MG63 (cell line): ENCODE measurements at regions not wholly inside any gene's neighbourhood (a gene's known extent, or its start where the extent isn't known, plus 50 kb on each side); places are given as distances from the start of the nearest gene placed in this dataset.

Experiments used
- DNase-seq: peaks from one replicate; pipeline ENCODE4 v3.0.0-alpha.2; 2020
- H3K27me3 ChIP-seq: fragments of 250-450 bp; sonication (Bioruptor Pico); 2 replicates; pipeline ENCODE4 v1.5.1; 2020; ENCODE audit warnings: mild to moderate bottlenecking, moderate library complexity
- H3K36me3 ChIP-seq: fragments of 250-450 bp; sonication (Bioruptor Pico); 2 replicates; pipeline ENCODE4 v1.5.1; 2020; ENCODE audit warnings: mild to moderate bottlenecking, moderate library complexity
- H3K4me3 ChIP-seq: fragments of 250-450 bp; sonication (Bioruptor Pico); 2 replicates; pipeline ENCODE4 v1.5.1; 2020; ENCODE audit warnings: mild to moderate bottlenecking, moderate library complexity
- H3K9me3 ChIP-seq: fragments of 250-450 bp; sonication (Bioruptor Pico); 2 replicates; pipeline ENCODE4 v1.5.1; 2020; ENCODE audit warnings: mild to moderate bottlenecking, moderate library complexity

DNA sequence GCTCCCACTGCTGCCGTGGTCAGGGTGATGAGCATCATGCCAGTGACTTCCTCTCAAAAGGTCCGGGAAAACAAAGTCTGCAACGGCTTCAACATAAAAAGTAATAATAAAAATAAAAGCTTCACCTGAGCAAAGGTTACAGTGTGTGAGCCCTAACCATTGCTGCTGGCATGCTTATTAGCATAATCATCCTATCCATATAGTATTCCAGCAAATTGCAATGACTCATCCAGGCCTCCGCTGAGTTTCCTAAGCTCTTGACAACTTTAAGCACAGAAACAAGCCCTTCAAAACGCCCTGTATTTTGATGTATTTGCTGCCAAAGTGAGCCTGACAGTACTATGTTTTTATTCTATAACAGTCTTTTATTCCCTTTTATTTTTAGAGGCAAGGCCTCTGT, 100.5 kb downstream of the AASDH start:
- no peaks in the 10 kb centered on the region for H3K9me3 ChIP-seq
- no peaks in the 10 kb centered on the region for H3K36me3 ChIP-seq
- H3K4me3 ChIP-seq = no peak overlapping the region
- DNase-seq = no peak
- H3K27me3 ChIP-seq = no peaks in the 10 kb centered on the region

- no peak overlapping the region for H3K4me3 ChIP-seq
- no peaks in the 10 kb centered on the region for H3K27me3 ChIP-seq
- no peaks in the 10 kb centered on the region for H3K9me3 ChIP-seq
- no peaks in the 10 kb centered on the region for H3K36me3 ChIP-seq
- no peak for DNase-seq
Measured at GRCh38 chr4:56283375-56283774, 103.9 kb downstream of the AASDH start.

DNA sequence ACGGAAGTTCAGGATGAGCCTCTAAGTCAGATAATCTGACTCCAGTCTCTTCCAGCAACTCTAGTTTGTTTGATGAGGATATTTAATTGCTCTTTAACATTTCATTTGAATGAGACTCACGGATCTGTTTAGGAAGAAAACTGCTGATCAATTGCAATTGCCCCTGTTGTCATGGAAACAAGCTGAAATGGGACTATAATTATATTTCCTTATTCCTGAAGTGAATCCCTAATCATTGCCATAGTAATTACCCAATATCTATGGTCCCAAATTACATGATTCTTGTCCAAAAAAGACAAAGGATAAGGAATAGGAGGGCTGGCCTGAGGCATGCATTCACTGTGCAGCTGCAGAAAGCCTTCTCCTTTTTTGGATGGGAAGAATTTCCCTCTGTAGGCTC, 105.3 kb downstream of the AASDH start:
- Histone ChIP-seq H3K27me3 (no peaks in the 10 kb centered on the region), H3K4me3 (no peak overlapping the region), H3K9me3 (no peaks in the 10 kb centered on the region), H3K36me3 (no peaks in the 10 kb centered on the region)
- DNase-seq = no peak

GRCh38 chr4:56276547-56276946, 110.7 kb downstream of the AASDH start:
- Histone ChIP-seq H3K27me3 (no peaks in the 10 kb centered on the region), H3K36me3 (no peaks in the 10 kb centered on the region), H3K9me3 (no peaks in the 10 kb centered on the region), H3K4me3 (no peak overlapping the region)
- no peak for DNase-seq

DNA sequence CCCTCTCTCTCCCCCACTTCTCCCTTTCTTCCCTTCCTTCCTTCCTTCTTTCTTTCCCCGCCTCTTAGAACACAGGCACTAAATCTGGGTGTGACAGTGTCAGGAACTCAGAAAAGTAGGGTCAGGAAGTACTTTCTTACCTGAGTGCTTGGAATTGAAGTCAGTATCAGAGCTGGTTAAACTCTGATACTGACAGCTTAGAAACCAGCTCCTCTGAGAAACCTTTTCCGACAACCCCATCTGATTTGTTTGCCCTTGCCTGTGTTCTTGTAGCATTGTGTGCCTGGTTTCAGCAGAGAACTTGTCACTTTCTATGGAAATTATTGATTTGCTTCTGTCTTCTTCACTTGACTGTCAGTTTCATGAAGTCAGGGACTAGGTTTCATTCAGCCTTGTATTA, 113.9 kb downstream of the AASDH start:
- Histone ChIP-seq H3K27me3 (no peaks in the 10 kb centered on the region), H3K36me3 (no peaks in the 10 kb centered on the region), H3K9me3 (no peaks in the 10 kb centered on the region), H3K4me3 (no peak overlapping the region)
- no peak for DNase-seq

DNA sequence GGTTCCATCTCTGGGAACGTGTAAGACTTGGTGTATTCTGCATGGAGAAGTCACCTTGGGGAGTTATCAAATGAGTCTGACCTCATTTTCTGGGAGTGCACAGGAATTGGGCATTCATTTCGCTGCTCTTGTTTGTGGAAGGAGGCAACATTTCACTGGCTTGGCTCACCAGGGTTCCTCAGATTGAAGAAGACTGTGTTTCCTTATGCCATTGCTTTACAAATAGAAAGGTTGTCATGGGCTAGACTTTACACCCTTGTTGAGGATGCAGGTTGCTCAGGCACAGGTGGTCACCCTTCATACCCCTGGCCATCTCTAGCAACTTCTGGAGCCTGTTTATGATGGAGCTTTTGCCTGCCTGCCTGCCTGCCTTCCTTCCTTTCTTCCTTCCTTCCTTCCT, 114.4 kb downstream of the AASDH start:
- no peak overlapping the region for H3K4me3 ChIP-seq
- no peaks in the 10 kb centered on the region for H3K27me3 ChIP-seq
- no peak for DNase-seq
- no peaks in the 10 kb centered on the region for H3K36me3 ChIP-seq
- no peaks in the 10 kb centered on the region for H3K9me3 ChIP-seq

DNA sequence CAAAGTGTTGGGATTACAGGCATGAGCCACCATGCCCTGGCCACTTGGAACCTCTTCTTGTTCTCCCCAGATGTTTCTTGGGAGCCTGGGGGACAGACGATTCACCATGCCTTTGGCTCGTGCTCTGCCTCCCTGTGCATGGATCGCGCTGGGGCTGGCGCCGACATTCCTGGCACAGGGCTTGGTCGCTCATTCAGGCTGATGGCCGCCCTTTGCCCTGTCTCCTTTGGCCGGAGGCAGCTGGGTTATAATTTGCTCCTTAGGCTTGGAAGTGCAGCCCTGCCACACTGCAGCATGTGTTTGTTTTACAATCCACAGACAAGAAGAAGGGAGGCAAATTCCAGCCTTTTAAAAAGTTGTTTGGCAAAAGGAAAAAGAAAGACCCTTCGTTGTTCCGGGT, 115.3 kb downstream of the AASDH start:
- Histone ChIP-seq H3K9me3 (no peaks in the 10 kb centered on the region), H3K4me3 (no peak overlapping the region), H3K27me3 (no peaks in the 10 kb centered on the region), H3K36me3 (no peaks in the 10 kb centered on the region)
- no peak for DNase-seq

- H3K27me3 ChIP-seq = no peaks in the 10 kb centered on the region
- no peaks in the 10 kb centered on the region for H3K36me3 ChIP-seq
- no peak overlapping the region for H3K4me3 ChIP-seq
- DNase-seq = no peak
- H3K9me3 ChIP-seq = no peaks in the 10 kb centered on the region
Measured at GRCh38 chr4:56271131-56271530, 116.2 kb downstream of the AASDH start.

DNA sequence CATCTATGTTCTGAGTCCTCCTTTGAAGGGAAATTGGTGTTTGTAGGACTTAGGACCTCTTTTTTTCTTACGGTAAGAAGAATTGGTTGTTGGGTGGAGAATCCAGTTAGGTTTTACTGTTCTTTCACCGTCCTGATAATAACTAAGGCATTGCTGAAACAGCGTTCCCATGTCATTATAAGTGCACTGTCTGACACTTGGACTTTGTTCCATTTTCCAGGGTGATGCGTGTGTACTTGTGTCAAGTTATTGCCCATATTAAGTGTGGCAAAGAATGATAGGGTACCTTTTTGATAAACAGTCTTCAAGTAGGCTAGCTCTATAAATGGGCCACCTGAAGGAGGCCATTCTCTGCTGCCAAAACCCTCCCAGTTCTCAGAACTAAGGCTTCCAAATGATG, 119.7 kb downstream of the AASDH start:
- Histone ChIP-seq H3K9me3 (no peaks in the 10 kb centered on the region), H3K36me3 (no peaks in the 10 kb centered on the region), H3K4me3 (no peak overlapping the region), H3K27me3 (no peaks in the 10 kb centered on the region)
- DNase-seq = no peak

GRCh38 chr4:56264873-56265272, 122.4 kb downstream of the AASDH start:
- no peaks in the 10 kb centered on the region for H3K27me3 ChIP-seq
- DNase-seq = no peak
- H3K4me3 ChIP-seq = no peak overlapping the region

DNA sequence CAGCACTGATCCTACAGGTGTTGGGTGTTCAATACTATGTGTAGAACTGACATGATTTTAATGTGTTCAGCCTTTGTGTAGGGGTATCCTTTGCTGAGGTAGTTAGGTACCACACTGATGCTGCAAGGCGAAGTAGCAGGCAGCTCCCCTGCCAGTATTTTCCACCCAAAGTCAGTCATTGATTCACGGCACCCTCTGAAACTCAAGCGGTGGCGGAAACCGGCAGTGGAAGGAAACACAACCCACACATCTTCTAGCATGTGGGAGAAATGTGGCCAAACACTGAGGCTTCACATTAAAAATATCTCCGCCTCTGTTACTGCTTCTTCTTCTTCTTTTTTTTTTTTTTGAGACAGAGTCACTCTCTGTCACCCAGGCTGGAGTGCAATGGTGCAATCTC, 126.3 kb downstream of the AASDH start:
- Histone ChIP-seq H3K36me3 (no peaks in the 10 kb centered on the region), H3K9me3 (no peaks in the 10 kb centered on the region), H3K27me3 (no peaks in the 10 kb centered on the region), H3K4me3 (no peak overlapping the region)
- no peak for DNase-seq

More at GRCh38 chr4:56264873-56265272, 122.4 kb downstream of the AASDH start:
- H3K36me3 ChIP-seq = no peaks in the 10 kb centered on the region
- no peaks in the 10 kb centered on the region for H3K9me3 ChIP-seq

- DNase-seq = no peak
- Histone ChIP-seq H3K9me3 (no peaks in the 10 kb centered on the region), H3K4me3 (no peak overlapping the region), H3K27me3 (no peaks in the 10 kb centered on the region), H3K36me3 (no peaks in the 10 kb centered on the region)
Measured at GRCh38 chr4:56260320-56260719, 127.0 kb downstream of the AASDH start.

DNA sequence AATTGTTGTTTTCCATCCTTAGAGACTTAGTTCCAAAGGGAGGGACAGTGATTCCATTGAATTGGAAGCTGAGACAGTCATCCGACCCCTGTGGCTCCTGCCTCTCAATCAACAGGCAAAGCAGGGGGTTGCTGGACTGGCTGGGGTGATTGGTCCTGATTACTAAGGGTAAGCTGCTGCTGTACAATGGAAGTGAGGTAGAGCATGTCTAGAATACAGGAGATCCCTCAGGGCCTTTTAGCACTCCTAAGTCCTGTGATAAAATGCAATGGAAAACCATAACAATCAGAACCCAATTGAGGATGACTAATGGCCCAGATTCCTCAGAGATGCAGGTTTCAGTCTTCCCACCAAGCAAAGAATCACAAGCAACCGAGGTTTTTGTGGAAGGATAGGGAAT, 127.6 kb downstream of the AASDH start:
- Histone ChIP-seq H3K4me3 (no peak overlapping the region), H3K36me3 (no peaks in the 10 kb centered on the region), H3K27me3 (no peaks in the 10 kb centered on the region), H3K9me3 (no peaks in the 10 kb centered on the region)
- no peak for DNase-seq

GRCh38 chr4:56255820-56256219, 131.5 kb downstream of the AASDH start:
- no peaks in the 10 kb centered on the region for H3K9me3 ChIP-seq
- H3K27me3 ChIP-seq = no peaks in the 10 kb centered on the region
- no peak for DNase-seq
- H3K4me3 ChIP-seq = no peak overlapping the region
- H3K36me3 ChIP-seq = no peaks in the 10 kb centered on the region

DNA sequence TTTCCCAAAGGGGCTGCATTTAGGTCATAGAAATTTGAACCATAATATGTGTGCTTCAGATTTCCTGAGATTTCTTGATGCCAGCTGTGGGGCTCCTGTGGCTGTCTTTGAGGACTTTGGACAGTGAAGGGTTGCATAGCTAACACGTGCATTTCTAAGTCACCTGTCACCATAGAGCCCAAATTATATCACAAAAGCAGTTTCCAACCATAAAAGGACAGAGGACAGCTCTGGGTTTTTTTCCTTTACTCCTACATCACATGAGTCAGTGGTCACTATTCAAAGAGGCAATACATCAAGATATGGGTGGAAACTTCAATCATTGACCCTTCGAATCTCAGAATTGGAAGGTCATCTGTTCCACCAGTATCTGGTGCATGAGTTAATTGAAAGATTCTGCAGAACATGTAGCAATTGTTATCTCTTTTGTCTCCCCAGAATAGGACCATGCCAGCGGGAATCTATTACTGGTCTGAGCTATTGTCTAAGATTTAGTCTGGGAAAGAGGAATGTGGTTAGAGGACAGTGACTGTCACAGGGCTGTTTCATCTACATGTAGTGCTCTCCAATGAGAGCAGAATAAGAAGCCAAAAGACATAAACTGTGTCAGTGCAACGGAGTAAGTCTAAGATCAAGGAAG, 133.5 kb downstream of the AASDH start:
- H3K36me3 ChIP-seq = no peaks in the 10 kb centered on the region
- no peak for DNase-seq
- H3K4me3 ChIP-seq = no peak overlapping the region
- H3K9me3 ChIP-seq = no peaks in the 10 kb centered on the region
- no peaks in the 10 kb centered on the region for H3K27me3 ChIP-seq

- DNase-seq = no peak
- H3K9me3 ChIP-seq = no peaks in the 10 kb centered on the region
- no peak overlapping the region for H3K4me3 ChIP-seq
- no peaks in the 10 kb centered on the region for H3K36me3 ChIP-seq
- no peaks in the 10 kb centered on the region for H3K27me3 ChIP-seq
Measured at GRCh38 chr4:56252561-56253152, 134.6 kb downstream of the AASDH start.

GRCh38 chr4:56251556-56251955, 135.7 kb downstream of the AASDH start:
- no peaks in the 10 kb centered on the region for H3K9me3 ChIP-seq
- DNase-seq = no peak
- no peaks in the 10 kb centered on the region for H3K36me3 ChIP-seq
- no peak overlapping the region for H3K4me3 ChIP-seq
- no peaks in the 10 kb centered on the region for H3K27me3 ChIP-seq

- Histone ChIP-seq H3K27me3 (no peaks in the 10 kb centered on the region), H3K4me3 (no peak overlapping the region), H3K9me3 (no peaks in the 10 kb centered on the region), H3K36me3 (no peaks in the 10 kb centered on the region)
- DNase-seq = no peak
Measured at GRCh38 chr4:56250776-56251175, 136.5 kb downstream of the AASDH start.
